WTC11 (cell line): ENCODE measurements at regions not wholly inside any gene's neighbourhood (a gene's known extent, or its start where the extent isn't known, plus 50 kb on each side); places are given as distances from the start of the nearest gene placed in this dataset.

Experiments used
- CREB1 ChIP-seq: sonication (generic); formaldehyde crosslinking; IDR thresholded peaks from 2 replicates; pipeline ENCODE4 v1.8.0; 2023; ENCODE audit warnings: mild to moderate bottlenecking, missing genetic modification reagents
- ETV6 ChIP-seq: sonication (generic); formaldehyde crosslinking; IDR thresholded peaks from 2 replicates; pipeline ENCODE4 v1.8.1; 2022; ENCODE audit warnings: mild to moderate bottlenecking, missing genetic modification reagents
- NFE2L1 ChIP-seq: sonication (generic); formaldehyde crosslinking; IDR thresholded peaks from 2 replicates; pipeline ENCODE4 v1.8.1; 2023; ENCODE audit warnings: missing genetic modification reagents
- NR1H2 ChIP-seq: sonication (generic); formaldehyde crosslinking; IDR thresholded peaks from 2 replicates; pipeline ENCODE4 v1.9.0; 2021; ENCODE audit warnings: mild to moderate bottlenecking, moderate library complexity, missing genetic modification reagents
- OVOL2 ChIP-seq: fragments of 250-450 bp; sonication (Bioruptor Pico); IDR thresholded peaks from 2 replicates; pipeline ENCODE4 v1.9.0; 2021; ENCODE audit warnings: mild to moderate bottlenecking, borderline replicate concordance
- TP53 ChIP-seq: sonication (generic); formaldehyde crosslinking; IDR thresholded peaks from 2 replicates; pipeline ENCODE4 v1.8.1; 2023; ENCODE audit warnings: mild to moderate bottlenecking, missing genetic modification reagents
- TF ChIP-seq, protein P1 (sequence below): sonication (generic); formaldehyde crosslinking; IDR thresholded peaks from 2 replicates; pipeline ENCODE4 v1.8.0; 2022; ENCODE audit warnings: mild to moderate bottlenecking, missing genetic modification reagents
- TF ChIP-seq, protein P2 (sequence below): fragments of 200-600 bp; IDR thresholded peaks from 2 replicates; pipeline ENCODE4 v1.8.0; 2022; ENCODE audit warnings: antibody characterized with exemption
- TF ChIP-seq, protein P3 (sequence below): sonication (generic); formaldehyde crosslinking; IDR thresholded peaks from 2 replicates; pipeline ENCODE4 v1.8.1; 2022; ENCODE audit warnings: low read depth, missing genetic modification reagents, borderline replicate concordance
- TF ChIP-seq, protein P4 (sequence below): sonication (generic); formaldehyde crosslinking; IDR thresholded peaks from 2 replicates; pipeline ENCODE4 v1.8.1; 2023; ENCODE audit warnings: mild to moderate bottlenecking, missing genetic modification reagents, moderate library complexity
- TF ChIP-seq, protein P5 (sequence below): sonication (generic); formaldehyde crosslinking; IDR thresholded peaks from 2 replicates; pipeline ENCODE4 v1.8.1; 2023; ENCODE audit warnings: mild to moderate bottlenecking, missing genetic modification reagents
- TF ChIP-seq, protein P6 (sequence below): sonication (generic); formaldehyde crosslinking; IDR thresholded peaks from 2 replicates; pipeline ENCODE4 v1.8.1; 2022; ENCODE audit warnings: mild to moderate bottlenecking, missing genetic modification reagents, moderate library complexity, borderline replicate concordance

DNA sequence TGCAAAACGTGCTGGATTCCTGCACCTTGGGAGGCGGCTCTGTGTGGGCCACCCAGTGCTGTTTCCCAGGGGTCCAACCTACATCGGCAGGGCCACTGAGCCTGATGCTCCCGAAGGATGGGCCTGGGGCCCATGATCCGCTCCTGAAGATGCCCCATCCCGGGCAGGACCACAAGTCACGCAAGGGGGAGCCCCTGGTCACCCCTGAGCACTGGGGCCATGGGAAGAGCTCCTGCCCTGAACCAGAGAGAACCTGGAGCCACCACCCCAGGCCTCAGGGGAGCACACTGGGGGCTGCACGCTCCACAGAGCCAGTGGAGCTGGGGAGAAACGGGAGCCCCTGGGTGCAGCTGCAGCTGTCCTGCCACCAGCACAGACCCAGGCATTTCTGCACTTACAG lies 124.6 kb upstream of the SFSWAP start:
- TF ChIP-seq, protein P1, sequence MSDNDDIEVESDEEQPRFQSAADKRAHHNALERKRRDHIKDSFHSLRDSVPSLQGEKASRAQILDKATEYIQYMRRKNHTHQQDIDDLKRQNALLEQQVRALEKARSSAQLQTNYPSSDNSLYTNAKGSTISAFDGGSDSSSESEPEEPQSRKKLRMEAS (CRISPR knock-in tag), result no peak
- TF ChIP-seq, protein P2, sequence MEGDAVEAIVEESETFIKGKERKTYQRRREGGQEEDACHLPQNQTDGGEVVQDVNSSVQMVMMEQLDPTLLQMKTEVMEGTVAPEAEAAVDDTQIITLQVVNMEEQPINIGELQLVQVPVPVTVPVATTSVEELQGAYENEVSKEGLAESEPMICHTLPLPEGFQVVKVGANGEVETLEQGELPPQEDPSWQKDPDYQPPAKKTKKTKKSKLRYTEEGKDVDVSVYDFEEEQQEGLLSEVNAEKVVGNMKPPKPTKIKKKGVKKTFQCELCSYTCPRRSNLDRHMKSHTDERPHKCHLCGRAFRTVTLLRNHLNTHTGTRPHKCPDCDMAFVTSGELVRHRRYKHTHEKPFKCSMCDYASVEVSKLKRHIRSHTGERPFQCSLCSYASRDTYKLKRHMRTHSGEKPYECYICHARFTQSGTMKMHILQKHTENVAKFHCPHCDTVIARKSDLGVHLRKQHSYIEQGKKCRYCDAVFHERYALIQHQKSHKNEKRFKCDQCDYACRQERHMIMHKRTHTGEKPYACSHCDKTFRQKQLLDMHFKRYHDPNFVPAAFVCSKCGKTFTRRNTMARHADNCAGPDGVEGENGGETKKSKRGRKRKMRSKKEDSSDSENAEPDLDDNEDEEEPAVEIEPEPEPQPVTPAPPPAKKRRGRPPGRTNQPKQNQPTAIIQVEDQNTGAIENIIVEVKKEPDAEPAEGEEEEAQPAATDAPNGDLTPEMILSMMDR, result no peak
- TF ChIP-seq OVOL2 (CRISPR knock-in tag) (no peak), TP53 (CRISPR knock-in tag) (no peak), CREB1 (CRISPR knock-in tag) (no peak), ETV6 (no peak), NFE2L1 (CRISPR knock-in tag) (no peak), NR1H2 (CRISPR knock-in tag) (no peak)
- TF ChIP-seq, protein P3, sequence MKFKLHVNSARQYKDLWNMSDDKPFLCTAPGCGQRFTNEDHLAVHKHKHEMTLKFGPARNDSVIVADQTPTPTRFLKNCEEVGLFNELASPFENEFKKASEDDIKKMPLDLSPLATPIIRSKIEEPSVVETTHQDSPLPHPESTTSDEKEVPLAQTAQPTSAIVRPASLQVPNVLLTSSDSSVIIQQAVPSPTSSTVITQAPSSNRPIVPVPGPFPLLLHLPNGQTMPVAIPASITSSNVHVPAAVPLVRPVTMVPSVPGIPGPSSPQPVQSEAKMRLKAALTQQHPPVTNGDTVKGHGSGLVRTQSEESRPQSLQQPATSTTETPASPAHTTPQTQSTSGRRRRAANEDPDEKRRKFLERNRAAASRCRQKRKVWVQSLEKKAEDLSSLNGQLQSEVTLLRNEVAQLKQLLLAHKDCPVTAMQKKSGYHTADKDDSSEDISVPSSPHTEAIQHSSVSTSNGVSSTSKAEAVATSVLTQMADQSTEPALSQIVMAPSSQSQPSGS (CRISPR knock-in tag), result no peak
- TF ChIP-seq, protein P4, sequence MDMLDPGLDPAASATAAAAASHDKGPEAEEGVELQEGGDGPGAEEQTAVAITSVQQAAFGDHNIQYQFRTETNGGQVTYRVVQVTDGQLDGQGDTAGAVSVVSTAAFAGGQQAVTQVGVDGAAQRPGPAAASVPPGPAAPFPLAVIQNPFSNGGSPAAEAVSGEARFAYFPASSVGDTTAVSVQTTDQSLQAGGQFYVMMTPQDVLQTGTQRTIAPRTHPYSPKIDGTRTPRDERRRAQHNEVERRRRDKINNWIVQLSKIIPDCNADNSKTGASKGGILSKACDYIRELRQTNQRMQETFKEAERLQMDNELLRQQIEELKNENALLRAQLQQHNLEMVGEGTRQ (CRISPR knock-in tag), result no peak
- TF ChIP-seq, protein P5, sequence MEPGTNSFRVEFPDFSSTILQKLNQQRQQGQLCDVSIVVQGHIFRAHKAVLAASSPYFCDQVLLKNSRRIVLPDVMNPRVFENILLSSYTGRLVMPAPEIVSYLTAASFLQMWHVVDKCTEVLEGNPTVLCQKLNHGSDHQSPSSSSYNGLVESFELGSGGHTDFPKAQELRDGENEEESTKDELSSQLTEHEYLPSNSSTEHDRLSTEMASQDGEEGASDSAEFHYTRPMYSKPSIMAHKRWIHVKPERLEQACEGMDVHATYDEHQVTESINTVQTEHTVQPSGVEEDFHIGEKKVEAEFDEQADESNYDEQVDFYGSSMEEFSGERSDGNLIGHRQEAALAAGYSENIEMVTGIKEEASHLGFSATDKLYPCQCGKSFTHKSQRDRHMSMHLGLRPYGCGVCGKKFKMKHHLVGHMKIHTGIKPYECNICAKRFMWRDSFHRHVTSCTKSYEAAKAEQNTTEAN (CRISPR knock-in tag), result no peak
- TF ChIP-seq, protein P6, sequence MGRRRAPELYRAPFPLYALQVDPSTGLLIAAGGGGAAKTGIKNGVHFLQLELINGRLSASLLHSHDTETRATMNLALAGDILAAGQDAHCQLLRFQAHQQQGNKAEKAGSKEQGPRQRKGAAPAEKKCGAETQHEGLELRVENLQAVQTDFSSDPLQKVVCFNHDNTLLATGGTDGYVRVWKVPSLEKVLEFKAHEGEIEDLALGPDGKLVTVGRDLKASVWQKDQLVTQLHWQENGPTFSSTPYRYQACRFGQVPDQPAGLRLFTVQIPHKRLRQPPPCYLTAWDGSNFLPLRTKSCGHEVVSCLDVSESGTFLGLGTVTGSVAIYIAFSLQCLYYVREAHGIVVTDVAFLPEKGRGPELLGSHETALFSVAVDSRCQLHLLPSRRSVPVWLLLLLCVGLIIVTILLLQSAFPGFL (CRISPR knock-in tag), result no peak
